ENCODE measurements at regions not wholly inside any gene's neighbourhood (a gene's known extent, or its start where the extent isn't known, plus 50 kb on each side); places are given as distances from the start of the nearest gene placed in this dataset.

DNA sequence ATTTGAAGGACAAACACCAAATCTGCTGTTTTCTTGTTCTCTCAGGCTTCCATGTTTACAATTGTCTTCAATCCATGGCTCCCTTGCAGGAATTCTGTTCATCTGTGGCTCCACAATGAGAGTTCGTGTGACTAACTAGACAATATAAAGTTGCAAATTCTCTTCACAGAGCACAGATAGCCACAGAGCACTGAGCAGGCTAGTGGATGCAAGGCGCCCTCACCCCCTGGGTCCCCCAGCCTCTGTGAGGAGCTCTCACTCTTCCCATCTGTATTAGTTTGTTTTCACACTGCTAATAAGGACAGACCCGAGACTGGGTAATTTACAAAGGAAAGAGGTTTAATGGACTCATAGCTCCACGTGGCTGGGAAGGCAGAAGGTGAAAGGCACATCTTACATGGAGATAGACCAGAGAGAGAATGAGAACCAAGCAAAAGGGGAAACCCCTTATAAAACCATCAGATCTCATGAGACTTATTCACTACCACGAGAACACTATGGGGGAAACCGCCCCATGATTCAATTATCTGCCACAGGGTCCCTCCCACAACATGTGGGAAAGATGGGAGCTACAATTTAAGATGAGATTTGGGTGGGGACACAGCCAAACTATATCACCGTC is 82.5 kb upstream of the STX18 start:
- ATAC-seq (no peak), DNase-seq (ENCODE audit: low read depth, low spot score) (no peak), FAIRE-seq (no peak)
- Histone ChIP-seq H3K9me3 (replicated peaks; ENCODE audit: control insufficient read depth, insufficient read depth, low read length) (no peaks in the 10 kb centered on the region; the same call in 2 of the 3 replicates), H3K4me2 (ENCODE audit: control insufficient read depth, insufficient read depth) (no peak overlapping the region), H3K27ac (ENCODE audit: control insufficient read depth, insufficient read depth) (no peak overlapping the region), H3K79me2 (ENCODE audit: control insufficient read depth, insufficient read depth, low read length) (no peaks in the 10 kb centered on the region), H3K4me3 (no peak overlapping the region), H4K20me1 (ENCODE audit: control insufficient read depth, insufficient read depth) (no peaks in the 10 kb centered on the region), H3K27me3 (replicated peaks in 1 of 2; ENCODE audit: control insufficient read depth in 2 of 2, insufficient read depth in 2 of 2, low read length in 1 of 2) (no peaks in the 10 kb centered on the region), H3K9ac (ENCODE audit: control insufficient read depth, insufficient read depth, low read length) (no peak overlapping the region), H2AFZ (ENCODE audit: control insufficient read depth, low read depth, low read length) (no peak overlapping the region), H3K36me3 (ENCODE audit: control insufficient read depth in 2 of 2, insufficient read depth in 2 of 2, low read length in 1 of 2) (no peaks in the 10 kb centered on the region), H3K4me1 (ENCODE audit: control insufficient read depth, insufficient read depth, low read length) (no peaks in the 10 kb centered on the region)
- intact Hi-C loops (cut with micrococcal nuclease; ENCODE audit: unreplicated experiment): no loop called here
- RAD21 ChIA-PET (ENCODE audit: unreplicated experiment): no interaction called here
- WGBS (ENCODE audit: insufficient coverage, insufficient replicate concordance, low lambda C conversion rate, missing lambda C conversion rate): 46% methylated on average over 7 of the region's 7 CpGs
- SMC1A ChIA-PET (ENCODE audit: uncharacterized antibody, unreplicated experiment): interaction anchor here (1.3 kb wide), 1 partner anchor 17 kb away, joined by 3 read pairs; no protein-coding TSS in a partner anchor
- in situ Hi-C loops (cut with MboI): no loop called here
- CTCF ChIA-PET: no interaction called here
- POLR2A ChIA-PET: no interaction called here
- no TSS peak for BruUV-seq (replicated peaks)
- TF ChIP-seq SUPT20H (IDR thresholded peaks at IDR 0.05; ENCODE audit: borderline replicate concordance, control insufficient read depth, low read depth, low read length): no peak
- TF ChIP-seq, protein P1, sequence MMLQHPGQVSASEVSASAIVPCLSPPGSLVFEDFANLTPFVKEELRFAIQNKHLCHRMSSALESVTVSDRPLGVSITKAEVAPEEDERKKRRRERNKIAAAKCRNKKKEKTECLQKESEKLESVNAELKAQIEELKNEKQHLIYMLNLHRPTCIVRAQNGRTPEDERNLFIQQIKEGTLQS (IDR thresholded peaks at IDR 0.05; ENCODE audit: borderline replicate concordance, extremely low read depth, low read depth, low read length): no peak
- no peak for TF ChIP-seq BHLHE40 (IDR thresholded peaks at IDR 0.05; ENCODE audit: borderline replicate concordance in 1 of 2, low read depth in 2 of 2, low read length in 1 of 2)
- no peak for TF ChIP-seq EGR1 (IDR thresholded peaks at IDR 0.05; ENCODE audit: borderline replicate concordance in 1 of 2, low read depth in 2 of 2, low read length in 2 of 2)
- no peak for TF ChIP-seq RUNX3 (IDR thresholded peaks at IDR 0.05; ENCODE audit: low read length)
- TF ChIP-seq, protein P2, sequence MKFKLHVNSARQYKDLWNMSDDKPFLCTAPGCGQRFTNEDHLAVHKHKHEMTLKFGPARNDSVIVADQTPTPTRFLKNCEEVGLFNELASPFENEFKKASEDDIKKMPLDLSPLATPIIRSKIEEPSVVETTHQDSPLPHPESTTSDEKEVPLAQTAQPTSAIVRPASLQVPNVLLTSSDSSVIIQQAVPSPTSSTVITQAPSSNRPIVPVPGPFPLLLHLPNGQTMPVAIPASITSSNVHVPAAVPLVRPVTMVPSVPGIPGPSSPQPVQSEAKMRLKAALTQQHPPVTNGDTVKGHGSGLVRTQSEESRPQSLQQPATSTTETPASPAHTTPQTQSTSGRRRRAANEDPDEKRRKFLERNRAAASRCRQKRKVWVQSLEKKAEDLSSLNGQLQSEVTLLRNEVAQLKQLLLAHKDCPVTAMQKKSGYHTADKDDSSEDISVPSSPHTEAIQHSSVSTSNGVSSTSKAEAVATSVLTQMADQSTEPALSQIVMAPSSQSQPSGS (IDR thresholded peaks at IDR 0.05; ENCODE audit: low read length): no peak
- TF ChIP-seq, protein P3, sequence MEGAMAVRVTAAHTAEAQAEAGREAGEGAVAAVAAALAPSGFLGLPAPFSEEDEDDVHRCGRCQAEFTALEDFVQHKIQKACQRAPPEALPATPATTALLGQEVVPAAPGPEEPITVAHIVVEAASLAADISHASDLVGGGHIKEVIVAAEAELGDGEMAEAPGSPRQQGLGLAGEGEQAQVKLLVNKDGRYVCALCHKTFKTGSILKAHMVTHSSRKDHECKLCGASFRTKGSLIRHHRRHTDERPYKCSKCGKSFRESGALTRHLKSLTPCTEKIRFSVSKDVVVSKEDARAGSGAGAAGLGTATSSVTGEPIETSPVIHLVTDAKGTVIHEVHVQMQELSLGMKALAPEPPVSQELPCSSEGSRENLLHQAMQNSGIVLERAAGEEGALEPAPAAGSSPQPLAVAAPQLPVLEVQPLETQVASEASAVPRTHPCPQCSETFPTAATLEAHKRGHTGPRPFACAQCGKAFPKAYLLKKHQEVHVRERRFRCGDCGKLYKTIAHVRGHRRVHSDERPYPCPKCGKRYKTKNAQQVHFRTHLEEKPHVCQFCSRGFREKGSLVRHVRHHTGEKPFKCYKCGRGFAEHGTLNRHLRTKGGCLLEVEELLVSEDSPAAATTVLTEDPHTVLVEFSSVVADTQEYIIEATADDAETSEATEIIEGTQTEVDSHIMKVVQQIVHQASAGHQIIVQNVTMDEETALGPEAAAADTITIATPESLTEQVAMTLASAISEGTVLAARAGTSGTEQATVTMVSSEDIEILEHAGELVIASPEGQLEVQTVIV (IDR thresholded peaks at IDR 0.05; ENCODE audit: borderline replicate concordance, partially characterized antibody): no peak
- TF ChIP-seq, protein P4, sequence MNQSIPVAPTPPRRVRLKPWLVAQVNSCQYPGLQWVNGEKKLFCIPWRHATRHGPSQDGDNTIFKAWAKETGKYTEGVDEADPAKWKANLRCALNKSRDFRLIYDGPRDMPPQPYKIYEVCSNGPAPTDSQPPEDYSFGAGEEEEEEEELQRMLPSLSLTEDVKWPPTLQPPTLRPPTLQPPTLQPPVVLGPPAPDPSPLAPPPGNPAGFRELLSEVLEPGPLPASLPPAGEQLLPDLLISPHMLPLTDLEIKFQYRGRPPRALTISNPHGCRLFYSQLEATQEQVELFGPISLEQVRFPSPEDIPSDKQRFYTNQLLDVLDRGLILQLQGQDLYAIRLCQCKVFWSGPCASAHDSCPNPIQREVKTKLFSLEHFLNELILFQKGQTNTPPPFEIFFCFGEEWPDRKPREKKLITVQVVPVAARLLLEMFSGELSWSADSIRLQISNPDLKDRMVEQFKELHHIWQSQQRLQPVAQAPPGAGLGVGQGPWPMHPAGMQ (IDR thresholded peaks at IDR 0.05; ENCODE audit: borderline replicate concordance): no peak
- TF ChIP-seq, protein P5, sequence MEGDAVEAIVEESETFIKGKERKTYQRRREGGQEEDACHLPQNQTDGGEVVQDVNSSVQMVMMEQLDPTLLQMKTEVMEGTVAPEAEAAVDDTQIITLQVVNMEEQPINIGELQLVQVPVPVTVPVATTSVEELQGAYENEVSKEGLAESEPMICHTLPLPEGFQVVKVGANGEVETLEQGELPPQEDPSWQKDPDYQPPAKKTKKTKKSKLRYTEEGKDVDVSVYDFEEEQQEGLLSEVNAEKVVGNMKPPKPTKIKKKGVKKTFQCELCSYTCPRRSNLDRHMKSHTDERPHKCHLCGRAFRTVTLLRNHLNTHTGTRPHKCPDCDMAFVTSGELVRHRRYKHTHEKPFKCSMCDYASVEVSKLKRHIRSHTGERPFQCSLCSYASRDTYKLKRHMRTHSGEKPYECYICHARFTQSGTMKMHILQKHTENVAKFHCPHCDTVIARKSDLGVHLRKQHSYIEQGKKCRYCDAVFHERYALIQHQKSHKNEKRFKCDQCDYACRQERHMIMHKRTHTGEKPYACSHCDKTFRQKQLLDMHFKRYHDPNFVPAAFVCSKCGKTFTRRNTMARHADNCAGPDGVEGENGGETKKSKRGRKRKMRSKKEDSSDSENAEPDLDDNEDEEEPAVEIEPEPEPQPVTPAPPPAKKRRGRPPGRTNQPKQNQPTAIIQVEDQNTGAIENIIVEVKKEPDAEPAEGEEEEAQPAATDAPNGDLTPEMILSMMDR (IDR thresholded peaks at IDR 0.05 in 2 of 3, conservative IDR thresholded peaks at IDR 0.05 in 1 of 3; ENCODE audit: control insufficient read depth in 2 of 3, extremely low read depth in 1 of 3, insufficient read depth in 1 of 3, low read depth in 3 of 3, low read length in 3 of 3): no peak
- TF ChIP-seq NFYA (IDR thresholded peaks at IDR 0.05; ENCODE audit: borderline replicate concordance, low read depth, low read length): no peak

All from GM12878 (cell line).